ENCODE measurements at regions not wholly inside any gene's neighbourhood (a gene's known extent, or its start where the extent isn't known, plus 50 kb on each side); places are given as distances from the start of the nearest gene placed in this dataset.

DNA sequence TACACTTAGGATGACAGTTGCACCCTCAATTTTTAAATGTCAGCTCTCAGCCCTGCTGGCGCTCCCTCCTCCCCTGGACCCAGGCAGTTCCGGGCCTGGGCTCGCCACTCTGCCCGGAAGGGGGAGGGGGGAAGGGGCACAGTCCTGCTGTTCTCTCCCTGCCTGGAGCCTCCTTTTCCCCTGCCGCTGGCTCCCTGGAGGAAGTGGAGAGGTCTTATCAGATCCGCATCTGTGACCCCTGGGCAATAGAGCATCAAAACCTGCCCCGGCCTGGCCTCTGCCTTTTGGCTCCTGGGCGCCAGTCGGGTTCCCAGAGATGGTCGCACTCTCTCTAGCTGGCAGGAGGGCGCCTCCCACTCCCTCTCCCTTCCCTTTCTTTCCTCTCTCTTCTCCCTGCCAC lies 149.3 kb downstream of the IRF8 start:
- peaks cover 36% of the 10 kb centered on the region for H3K27me3 ChIP-seq (ENCODE audit: control insufficient read depth, insufficient read depth, low read length)
- no peak for DNase-seq
- H3K9me3 ChIP-seq (ENCODE audit: control insufficient read depth, low read depth, low read length) = no peaks in the 10 kb centered on the region
- no peak overlapping the region for H3K27ac ChIP-seq (ENCODE audit: low read length)
- no peaks in the 10 kb centered on the region for H3K36me3 ChIP-seq (ENCODE audit: control insufficient read depth, insufficient read depth, low read length)
- no CpG with 5 or more reads among the region's 11 CpGs for WGBS (ENCODE audit: insufficient coverage, low lambda C conversion rate)
- no peak overlapping the region for H3K4me3 ChIP-seq (ENCODE audit: low read length)
- H3K4me1 ChIP-seq (ENCODE audit: control insufficient read depth, insufficient read depth, low read length) = no peaks in the 10 kb centered on the region

DNA sequence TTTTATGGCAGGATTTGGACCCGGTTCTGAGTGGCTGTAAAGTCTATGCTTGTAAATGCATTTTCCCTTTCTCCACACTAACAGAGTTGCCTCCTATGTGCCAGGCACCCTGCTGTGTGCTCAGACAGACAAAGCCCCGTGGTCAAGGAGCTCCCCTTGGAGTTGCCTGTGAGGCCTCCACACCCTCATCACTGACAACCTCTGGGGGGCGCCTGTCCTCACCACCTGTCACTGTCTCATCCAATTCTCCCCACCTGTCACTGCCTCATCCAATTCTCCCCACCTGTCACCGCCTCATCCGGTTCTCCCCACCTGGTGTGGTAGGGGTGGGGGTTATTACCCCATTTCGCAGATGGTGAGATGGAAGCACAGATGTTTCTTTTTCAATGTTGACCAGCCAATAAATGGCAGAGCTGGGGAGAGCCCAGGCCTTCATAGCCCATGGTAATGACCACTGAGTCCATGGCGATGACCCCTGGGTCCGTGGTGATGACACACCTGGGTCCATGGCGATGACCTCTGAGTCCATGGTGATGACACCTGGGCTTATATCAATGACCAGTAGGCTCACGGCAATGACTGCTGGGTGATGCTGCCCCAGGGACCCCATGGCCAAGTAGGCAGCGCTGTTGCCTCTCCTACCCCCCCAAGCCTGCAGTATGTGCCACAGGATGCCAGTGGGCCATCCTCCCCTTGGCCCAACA lies 150.1 kb downstream of the IRF8 start:
- Histone ChIP-seq H3K4me3 (ENCODE audit: low read length) (no peak overlapping the region), H3K36me3 (ENCODE audit: control insufficient read depth, insufficient read depth, low read length) (no peaks in the 10 kb centered on the region), H3K27ac (ENCODE audit: low read length) (no peak overlapping the region), H3K27me3 (ENCODE audit: control insufficient read depth, insufficient read depth, low read length) (peaks cover 36% of the 10 kb centered on the region), H3K4me1 (ENCODE audit: control insufficient read depth, insufficient read depth, low read length) (no peaks in the 10 kb centered on the region), H3K9me3 (ENCODE audit: control insufficient read depth, low read depth, low read length) (no peaks in the 10 kb centered on the region)
- WGBS (ENCODE audit: insufficient coverage, low lambda C conversion rate) = no CpG with 5 or more reads among the region's 11 CpGs
- DNase-seq = no peak

GRCh38 chr16:86049641-86050040 lies 150.7 kb downstream of the IRF8 start:
- no peaks in the 10 kb centered on the region for H3K9me3 ChIP-seq (ENCODE audit: control insufficient read depth, low read depth, low read length)
- H3K27ac ChIP-seq (ENCODE audit: low read length) = no peak overlapping the region
- no peaks in the 10 kb centered on the region for H3K4me1 ChIP-seq (ENCODE audit: control insufficient read depth, insufficient read depth, low read length)
- H3K27me3 ChIP-seq (ENCODE audit: control insufficient read depth, insufficient read depth, low read length) = peaks cover 38% of the 10 kb centered on the region
- no peaks in the 10 kb centered on the region for H3K36me3 ChIP-seq (ENCODE audit: control insufficient read depth, insufficient read depth, low read length)
- DNase-seq = no peak
- no peak overlapping the region for H3K4me3 ChIP-seq (ENCODE audit: low read length)
- WGBS (ENCODE audit: insufficient coverage, low lambda C conversion rate) = 80% methylated on average over 3 of the region's 10 CpGs

DNA sequence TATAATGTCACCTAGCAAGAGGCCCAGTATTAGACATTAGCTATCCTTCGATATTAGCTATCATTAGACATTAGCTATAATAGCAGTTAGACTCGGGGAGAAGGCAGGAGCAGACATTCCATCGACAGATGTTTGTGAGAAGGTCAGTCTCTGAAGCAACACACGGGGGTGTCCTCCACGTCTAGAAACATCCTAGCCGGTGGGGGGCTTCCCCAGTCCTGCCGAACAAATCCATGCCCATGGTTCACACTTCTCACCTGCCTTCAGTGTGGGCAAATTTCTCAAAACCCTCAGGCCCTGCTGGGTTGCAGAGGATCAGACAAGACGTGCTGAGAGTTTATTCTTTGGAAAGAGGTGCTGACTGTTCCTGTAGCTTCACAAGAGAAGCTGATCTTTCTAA lies 151.1 kb downstream of the IRF8 start:
- Histone ChIP-seq H3K9me3 (ENCODE audit: control insufficient read depth, low read depth, low read length) (no peaks in the 10 kb centered on the region), H3K4me3 (ENCODE audit: low read length) (no peak overlapping the region), H3K36me3 (ENCODE audit: control insufficient read depth, insufficient read depth, low read length) (no peaks in the 10 kb centered on the region), H3K4me1 (ENCODE audit: control insufficient read depth, insufficient read depth, low read length) (no peaks in the 10 kb centered on the region), H3K27me3 (ENCODE audit: control insufficient read depth, insufficient read depth, low read length) (peaks cover 38% of the 10 kb centered on the region), H3K27ac (ENCODE audit: low read length) (no peak overlapping the region)
- WGBS (ENCODE audit: insufficient coverage, low lambda C conversion rate) = no CpG with 5 or more reads among the region's 8 CpGs
- DNase-seq = no peak

- Histone ChIP-seq H3K9me3 (ENCODE audit: control insufficient read depth, low read depth, low read length) (no peaks in the 10 kb centered on the region), H3K4me1 (ENCODE audit: control insufficient read depth, insufficient read depth, low read length) (no peaks in the 10 kb centered on the region), H3K27me3 (ENCODE audit: control insufficient read depth, insufficient read depth, low read length) (peaks cover 38% of the 10 kb centered on the region), H3K27ac (ENCODE audit: low read length) (no peak overlapping the region), H3K36me3 (ENCODE audit: control insufficient read depth, insufficient read depth, low read length) (no peaks in the 10 kb centered on the region), H3K4me3 (ENCODE audit: low read length) (no peak overlapping the region)
- 83% methylated on average over 2 of the region's 18 CpGs for WGBS (ENCODE audit: insufficient coverage, low lambda C conversion rate)
- no peak for DNase-seq
Observed at GRCh38 chr16:86050591-86051367, 151.8 kb downstream of the IRF8 start.

GRCh38 chr16:86051368-86052114 lies 152.6 kb downstream of the IRF8 start:
- DNase-seq = no peak
- WGBS (ENCODE audit: insufficient coverage, low lambda C conversion rate) = no CpG with 5 or more reads among the region's 20 CpGs

DNA sequence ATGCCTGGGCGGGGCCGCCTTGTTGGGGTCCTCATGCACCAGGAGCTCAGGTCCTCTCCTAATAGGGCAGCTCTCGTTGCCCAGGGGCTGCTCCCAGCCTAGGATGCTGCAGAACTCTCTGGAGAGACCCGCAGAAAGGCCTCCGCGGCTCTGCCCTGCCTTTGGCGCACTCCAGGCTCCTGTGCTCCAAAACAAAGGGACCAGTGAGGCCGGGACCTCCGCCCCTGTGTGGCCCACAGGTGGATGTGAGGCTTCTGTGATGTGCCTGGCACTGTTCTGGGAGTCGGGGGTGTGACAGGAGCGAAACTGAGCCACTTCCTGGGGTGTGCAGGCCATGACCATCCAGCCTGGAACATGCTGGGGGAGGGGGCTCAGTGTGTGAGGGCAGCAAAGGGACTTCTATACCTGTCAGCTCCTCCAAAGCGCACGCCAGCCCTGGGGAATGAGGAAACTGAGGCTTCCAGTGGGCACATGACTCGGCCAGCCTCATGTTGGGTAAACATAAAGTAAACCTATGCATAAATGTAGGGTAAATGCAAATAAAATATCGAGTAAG lies 153.2 kb downstream of the IRF8 start:
- Histone ChIP-seq H3K4me1 (ENCODE audit: control insufficient read depth, insufficient read depth, low read length) (no peaks in the 10 kb centered on the region), H3K27ac (ENCODE audit: low read length) (no peak overlapping the region), H3K27me3 (ENCODE audit: control insufficient read depth, insufficient read depth, low read length) (peaks cover 32% of the 10 kb centered on the region), H3K36me3 (ENCODE audit: control insufficient read depth, insufficient read depth, low read length) (no peaks in the 10 kb centered on the region), H3K4me3 (ENCODE audit: low read length) (no peak overlapping the region), H3K9me3 (ENCODE audit: control insufficient read depth, low read depth, low read length) (no peaks in the 10 kb centered on the region)
- no peak for DNase-seq
- WGBS (ENCODE audit: insufficient coverage, low lambda C conversion rate) = 83% methylated on average over 1 of the region's 15 CpGs

More at GRCh38 chr16:86051368-86052114, 152.6 kb downstream of the IRF8 start:
- Histone ChIP-seq H3K36me3 (ENCODE audit: control insufficient read depth, insufficient read depth, low read length) (no peaks in the 10 kb centered on the region), H3K27me3 (ENCODE audit: control insufficient read depth, insufficient read depth, low read length) (peaks cover 35% of the 10 kb centered on the region), H3K9me3 (ENCODE audit: control insufficient read depth, low read depth, low read length) (no peaks in the 10 kb centered on the region), H3K27ac (ENCODE audit: low read length) (no peak overlapping the region), H3K4me1 (ENCODE audit: control insufficient read depth, insufficient read depth, low read length) (no peaks in the 10 kb centered on the region), H3K4me3 (ENCODE audit: low read length) (no peak overlapping the region)

DNA sequence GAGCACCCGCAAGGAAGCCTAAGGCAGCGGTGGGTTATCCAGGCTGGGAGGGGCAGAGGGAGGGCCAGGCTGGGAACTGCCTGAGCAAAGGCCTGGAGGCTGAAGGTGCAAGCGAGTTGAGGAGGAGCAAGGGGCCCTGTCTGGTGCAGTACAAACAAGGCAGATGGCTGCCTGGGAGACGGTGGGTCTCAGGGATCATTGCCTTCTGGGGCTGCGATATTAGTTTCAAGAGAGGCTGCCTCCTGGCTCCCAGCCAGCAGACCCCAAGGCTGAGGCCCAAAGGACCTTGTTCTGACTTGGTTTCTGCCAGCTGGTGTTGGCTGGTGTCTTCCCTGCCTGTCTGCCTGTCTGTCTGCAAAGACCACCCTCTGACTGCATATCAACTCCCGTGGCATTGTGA lies 154.0 kb downstream of the IRF8 start:
- no peak overlapping the region for H3K4me3 ChIP-seq (ENCODE audit: low read length)
- H3K27me3 ChIP-seq (ENCODE audit: control insufficient read depth, insufficient read depth, low read length) = peaks cover 26% of the 10 kb centered on the region
- H3K9me3 ChIP-seq (ENCODE audit: control insufficient read depth, low read depth, low read length) = no peaks in the 10 kb centered on the region
- no peak for DNase-seq
- no peaks in the 10 kb centered on the region for H3K36me3 ChIP-seq (ENCODE audit: control insufficient read depth, insufficient read depth, low read length)
- WGBS (ENCODE audit: insufficient coverage, low lambda C conversion rate) = no CpG with 5 or more reads among the region's 6 CpGs
- no peak overlapping the region for H3K27ac ChIP-seq (ENCODE audit: low read length)
- H3K4me1 ChIP-seq (ENCODE audit: control insufficient read depth, insufficient read depth, low read length) = no peaks in the 10 kb centered on the region

GRCh38 chr16:86059253-86060171 lies 160.6 kb downstream of the IRF8 start:
- WGBS (ENCODE audit: insufficient coverage, low lambda C conversion rate) = 67% methylated on average over 2 of the region's 15 CpGs
- Histone ChIP-seq H3K36me3 (ENCODE audit: control insufficient read depth, insufficient read depth, low read length) (no peaks in the 10 kb centered on the region), H3K4me1 (ENCODE audit: control insufficient read depth, insufficient read depth, low read length) (peaks cover 4% of the 10 kb centered on the region), H3K27me3 (ENCODE audit: control insufficient read depth, insufficient read depth, low read length) (peaks cover under 1% of the 10 kb centered on the region), H3K9me3 (ENCODE audit: control insufficient read depth, low read depth, low read length) (no peaks in the 10 kb centered on the region), H3K27ac (ENCODE audit: low read length) (peak overlapping the region; percentile 42), H3K4me3 (ENCODE audit: low read length) (no peak overlapping the region)
- peak in 1 of 2 donors; percentile 29 for DNase-seq
